NT2/D1 (cell line): ENCODE measurements at regions not wholly inside any gene's neighbourhood (a gene's known extent, or its start where the extent isn't known, plus 50 kb on each side); places are given as distances from the start of the nearest gene placed in this dataset.

Experiments used
- SUZ12 ChIP-seq: IDR thresholded peaks from 2 replicates; pipeline ENCODE4 v1.6.1; 2011; ENCODE audit not compliant: insufficient read length, insufficient read depth; ENCODE audit errors: extremely low read depth
- YY1 ChIP-seq: IDR thresholded peaks from 2 replicates; pipeline ENCODE4 v1.6.1; 2011; ENCODE audit not compliant: insufficient read length, insufficient read depth
- ZNF274 ChIP-seq: IDR thresholded peaks from 2 replicates; pipeline ENCODE4 v1.6.1; 2011; ENCODE audit warnings: mild to moderate bottlenecking, low read depth, low read length

GRCh38 chr3:72595376-72595775 is 252.9 kb downstream of the SHQ1 start:
- TF ChIP-seq YY1, result no peak
- TF ChIP-seq SUZ12, result no peak
- TF ChIP-seq ZNF274, result no peak
